ENCODE measurements at regions not wholly inside any gene's neighbourhood (a gene's known extent, or its start where the extent isn't known, plus 50 kb on each side); places are given as distances from the start of the nearest gene placed in this dataset.
"Not testable (repeated sequence)": the region's sequence is repeated elsewhere in the genome, so short reads cannot be mapped to it uniquely, and the experiment has no call there.

DNA sequence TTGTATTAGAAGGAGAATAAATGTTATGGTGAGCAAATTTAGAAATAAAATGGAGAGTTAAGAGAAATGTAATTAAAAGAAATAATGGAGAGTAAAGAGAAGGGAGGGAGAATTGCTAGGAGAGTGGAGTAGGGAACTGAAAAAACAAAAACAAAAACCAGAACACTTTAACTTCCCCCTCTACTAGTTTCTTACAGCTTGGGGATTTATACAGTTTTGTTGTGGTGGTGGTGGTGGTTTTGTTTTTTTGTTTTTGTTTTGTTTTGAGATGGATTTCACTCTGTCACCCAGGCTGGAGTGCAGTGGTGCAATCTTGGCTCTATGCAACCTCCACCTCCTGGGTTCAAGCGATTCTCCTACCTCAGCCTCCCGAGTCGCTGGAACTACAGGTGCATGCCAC lies 322.4 kb downstream of the TMEM167A start:
- no peak for DNase-seq (ENCODE audit: low read depth in 2 of 2)

GRCh38 chr5:82754036-82754746 lies 323.0 kb downstream of the TMEM167A start:
- no peak for DNase-seq (ENCODE audit: low read depth in 2 of 2)

GRCh38 chr5:82753374-82753773 lies 323.8 kb downstream of the TMEM167A start:
- DNase-seq (ENCODE audit: low read depth in 2 of 2): no peak

- no peak for DNase-seq (ENCODE audit: low read depth in 2 of 2)
These were observed 327.8 kb downstream of the TMEM167A start for GRCh38 chr5:82749461-82749820.

DNA sequence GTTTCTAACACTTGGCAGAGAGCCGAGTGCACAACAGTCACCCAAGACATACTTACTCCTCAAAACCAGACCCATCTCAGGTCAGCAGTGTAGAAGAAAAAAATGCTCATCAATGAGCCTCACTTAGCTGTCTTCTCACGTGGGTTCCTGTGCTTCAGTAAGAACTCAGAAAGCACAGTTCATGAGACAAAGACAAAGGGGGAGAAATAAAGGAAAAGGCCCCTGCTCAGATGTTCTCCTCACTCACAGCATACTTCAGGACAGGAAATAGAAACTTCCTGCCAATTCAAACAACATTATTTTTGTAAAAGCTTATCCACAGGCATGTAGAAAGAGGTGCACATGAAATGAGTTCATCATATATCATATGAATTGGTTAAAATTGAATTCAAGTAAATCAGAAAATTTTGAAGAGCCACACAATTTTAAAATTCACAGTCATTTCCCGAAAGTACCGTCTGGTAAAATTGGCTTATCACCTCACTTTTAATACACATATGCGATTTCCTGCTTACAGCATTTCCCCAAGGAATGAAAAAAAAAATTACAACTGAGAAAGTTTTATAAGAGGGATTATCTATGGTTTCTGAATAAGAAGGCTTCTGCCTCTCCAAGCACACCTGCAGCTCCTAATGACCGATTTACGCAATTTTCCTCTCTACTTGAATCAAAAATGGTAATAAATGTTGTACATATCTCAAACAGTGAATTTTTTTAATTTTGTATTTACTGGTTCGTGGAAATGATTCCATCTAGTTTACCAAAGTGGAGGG lies 328.3 kb downstream of the TMEM167A start:
- DNase-seq (ENCODE audit: low read depth in 2 of 2): no peak

DNA sequence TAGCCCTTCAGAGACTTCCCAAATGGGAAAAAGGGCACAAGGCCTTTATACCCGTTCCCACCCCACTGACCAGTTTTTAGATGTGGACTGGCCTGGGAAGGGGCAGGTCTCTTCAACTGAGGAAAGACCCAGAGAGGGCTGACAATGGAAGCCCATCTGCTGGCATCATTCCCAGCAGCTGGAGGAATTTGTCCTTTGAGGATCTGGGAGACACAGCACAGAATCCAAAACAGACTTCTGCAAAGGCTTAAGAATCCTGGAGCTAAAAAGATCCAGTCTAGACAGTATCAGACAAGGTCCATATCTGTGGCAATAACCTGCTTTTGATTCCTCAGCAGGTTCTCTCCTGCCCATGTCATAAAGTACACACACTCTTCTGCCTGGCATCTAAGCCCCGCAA lies 329.2 kb downstream of the TMEM167A start:
- DNase-seq (ENCODE audit: low read depth in 2 of 2): no peak

GRCh38 chr5:82745016-82745415 lies 332.2 kb downstream of the TMEM167A start:
- no peak for DNase-seq (ENCODE audit: low read depth in 2 of 2)

GRCh38 chr5:82738681-82739269 lies 338.4 kb downstream of the TMEM167A start:
- DNase-seq (ENCODE audit: low read depth in 2 of 2): no peak

GRCh38 chr5:82735160-82735789 lies 341.9 kb downstream of the TMEM167A start:
- no peak for DNase-seq (ENCODE audit: low read depth in 2 of 2)

DNA sequence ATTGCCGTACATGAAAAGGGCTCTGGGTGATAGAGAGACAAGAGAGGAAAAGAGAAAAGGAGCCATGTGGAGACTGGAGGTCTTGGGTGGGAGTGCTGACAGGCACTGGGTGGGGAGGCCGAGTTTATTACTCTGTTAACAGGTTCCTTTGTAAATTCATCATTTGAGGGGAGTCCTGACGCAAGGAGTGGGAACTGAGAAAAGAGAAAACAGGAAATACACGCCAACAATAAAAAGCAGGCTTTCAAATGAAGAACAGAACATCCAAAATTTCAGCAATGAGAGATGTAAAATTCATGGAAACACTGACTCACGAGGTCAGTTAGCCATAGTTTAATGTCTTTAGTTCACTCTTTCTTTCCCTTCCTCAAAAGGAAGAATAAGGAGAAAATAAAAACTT lies 342.8 kb downstream of the TMEM167A start:
- no peak for DNase-seq (ENCODE audit: low read depth in 2 of 2)

GRCh38 chr5:82730913-82731312 lies 346.3 kb downstream of the TMEM167A start:
- no peak for DNase-seq (ENCODE audit: low read depth in 2 of 2)

DNA sequence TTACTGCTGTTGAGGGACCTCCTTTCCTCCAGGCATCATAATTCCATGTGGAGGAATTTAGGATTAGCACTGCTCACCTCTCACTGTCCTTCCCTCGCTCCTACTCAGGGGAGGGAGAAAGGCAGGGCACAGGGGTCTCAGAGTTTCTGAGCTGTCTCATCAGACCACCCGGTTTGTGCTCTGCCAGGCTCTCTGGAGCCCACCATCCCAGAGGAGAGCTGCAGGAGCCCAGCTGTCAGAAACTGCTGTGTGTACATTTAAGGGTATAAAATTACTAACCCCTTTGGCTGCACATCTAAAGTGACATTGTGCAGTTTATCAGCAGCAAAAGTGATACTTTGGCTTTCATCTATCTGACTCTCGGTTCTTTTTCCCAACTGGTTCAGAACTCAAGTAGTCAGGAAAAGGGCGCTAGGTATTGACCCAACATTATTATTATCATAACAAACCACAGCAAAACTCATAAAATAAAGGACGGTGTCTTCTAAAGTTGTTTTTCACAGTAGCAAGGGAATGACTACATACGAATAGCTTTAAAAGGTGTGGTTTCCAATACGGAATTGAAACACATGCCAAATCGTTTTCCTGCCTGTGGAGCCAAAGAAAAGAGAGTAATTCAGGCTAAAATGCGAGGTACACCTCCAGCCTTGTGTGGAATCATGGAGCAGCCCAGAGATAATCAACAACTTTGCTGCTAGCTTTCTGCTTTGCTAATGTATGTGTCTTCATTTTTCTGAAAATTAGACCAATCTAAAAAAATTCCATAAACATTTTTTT lies 348.1 kb downstream of the TMEM167A start:
- DNase-seq (ENCODE audit: low read depth in 2 of 2): no peak

- no peak for DNase-seq (ENCODE audit: low read depth in 2 of 2)
These were observed 354.0 kb downstream of the TMEM167A start for GRCh38 chr5:82723168-82723567.

DNA sequence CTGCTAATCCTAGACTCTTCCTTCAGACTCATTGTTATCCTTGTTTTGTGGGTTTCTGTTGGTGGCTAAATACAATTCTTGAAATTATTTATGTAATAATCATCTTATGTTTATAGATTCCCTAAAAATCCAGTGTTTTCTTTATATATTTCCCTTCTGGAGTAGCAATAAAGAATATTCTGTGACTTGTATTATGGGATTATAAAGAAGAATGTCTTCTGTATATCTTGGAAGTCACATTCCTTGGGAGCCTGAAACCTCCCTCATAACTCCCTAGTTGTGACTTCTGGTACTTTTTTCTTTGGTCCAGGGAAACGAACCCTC lies 356.1 kb downstream of the TMEM167A start:
- DNase-seq (ENCODE audit: low read depth in 2 of 2): no peak

- DNase-seq (ENCODE audit: low read depth in 2 of 2): no peak
These were observed 356.7 kb downstream of the TMEM167A start for GRCh38 chr5:82720213-82721086.

DNA sequence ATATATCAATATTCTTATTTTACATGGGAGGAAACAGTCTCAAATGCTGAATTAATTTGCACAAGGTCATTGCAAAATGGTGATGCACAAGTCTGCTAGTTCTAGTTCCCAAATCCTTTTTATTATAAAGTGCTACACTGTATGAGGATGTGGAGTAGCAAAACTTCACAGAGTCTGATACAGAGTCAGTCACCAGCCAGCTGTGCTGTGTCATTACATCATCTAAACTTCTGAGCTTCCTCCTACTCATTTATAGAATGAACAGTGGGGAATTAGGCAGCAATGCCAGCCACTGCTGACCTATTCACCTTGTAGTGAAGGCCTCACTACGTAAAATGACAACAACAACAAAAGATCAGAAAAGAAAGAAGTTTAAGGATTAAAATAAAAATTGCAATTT lies 357.8 kb downstream of the TMEM167A start:
- no peak for DNase-seq (ENCODE audit: low read depth in 2 of 2)

DNA sequence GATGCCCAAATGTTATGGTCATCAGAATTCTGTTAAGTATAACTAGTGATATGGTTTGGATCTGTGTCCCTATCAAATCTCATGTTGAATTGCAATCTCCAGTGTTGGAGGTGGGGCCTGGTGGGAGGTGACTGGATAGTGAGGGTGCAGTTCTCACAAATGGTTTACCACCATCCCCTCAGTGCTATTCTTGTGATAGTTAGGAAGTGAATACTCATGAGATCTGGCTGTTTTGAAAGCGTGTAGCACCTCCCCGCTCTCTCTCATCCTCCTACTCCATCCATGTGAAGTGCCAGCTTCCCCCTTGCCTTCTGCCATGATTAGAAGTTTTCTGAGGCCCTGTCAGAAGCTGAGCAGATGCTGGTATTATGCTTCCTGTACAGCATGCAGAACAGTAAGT lies 359.5 kb downstream of the TMEM167A start:
- no peak for DNase-seq (ENCODE audit: low read depth in 2 of 2)

DNA sequence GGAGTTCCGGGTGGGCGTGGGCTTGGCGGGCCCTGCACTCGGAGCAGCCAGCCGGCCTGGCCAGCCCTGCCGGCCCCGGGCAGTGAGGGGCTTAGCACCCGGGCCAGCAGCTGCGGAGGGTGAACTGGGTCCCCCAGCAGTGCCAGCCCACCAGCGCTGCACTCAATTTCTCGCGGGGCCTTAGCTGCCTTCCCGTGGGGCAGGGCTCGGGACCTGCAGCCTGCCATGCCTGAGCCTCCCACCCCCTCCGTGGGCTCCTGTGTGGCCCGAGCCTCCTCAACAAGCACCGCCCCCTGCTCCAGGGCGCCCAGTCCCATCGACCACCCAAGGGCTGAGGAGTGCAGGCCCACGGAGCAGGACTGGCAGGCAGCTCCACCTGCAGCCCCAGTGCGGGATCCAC lies 362.5 kb downstream of the TMEM167A start:
- not testable (repeated sequence) for DNase-seq (ENCODE audit: low read depth in 2 of 2)

GRCh38 chr5:82713811-82714210 lies 363.4 kb downstream of the TMEM167A start:
- DNase-seq (ENCODE audit: low read depth in 2 of 2): no peak

- no peak for DNase-seq (ENCODE audit: low read depth in 2 of 2)
These were observed 369.5 kb downstream of the TMEM167A start for GRCh38 chr5:82707741-82708140.

DNA sequence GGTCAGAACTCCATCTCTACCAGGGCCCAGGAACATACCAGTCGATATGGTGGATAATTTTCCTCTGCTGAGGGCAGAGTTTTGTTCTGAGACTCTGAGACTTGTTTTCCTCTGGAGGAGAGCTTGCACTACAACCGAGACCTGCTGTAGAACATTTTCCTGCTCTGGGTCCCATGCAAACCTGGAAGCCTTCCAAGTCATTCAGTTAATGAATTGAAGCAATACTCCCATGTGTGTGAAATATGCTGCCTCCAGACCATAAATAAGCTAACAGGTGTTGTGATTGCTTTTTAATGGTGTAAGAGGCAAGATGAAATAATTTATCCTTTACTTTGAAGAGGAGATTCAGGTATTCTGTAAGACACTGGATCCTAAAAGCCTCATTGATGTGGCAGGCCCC lies 372.8 kb downstream of the TMEM167A start:
- no peak for DNase-seq (ENCODE audit: low read depth in 2 of 2)
